ENCODE measurements at regions not wholly inside any gene's neighbourhood (a gene's known extent, or its start where the extent isn't known, plus 50 kb on each side); places are given as distances from the start of the nearest gene placed in this dataset.

DNA sequence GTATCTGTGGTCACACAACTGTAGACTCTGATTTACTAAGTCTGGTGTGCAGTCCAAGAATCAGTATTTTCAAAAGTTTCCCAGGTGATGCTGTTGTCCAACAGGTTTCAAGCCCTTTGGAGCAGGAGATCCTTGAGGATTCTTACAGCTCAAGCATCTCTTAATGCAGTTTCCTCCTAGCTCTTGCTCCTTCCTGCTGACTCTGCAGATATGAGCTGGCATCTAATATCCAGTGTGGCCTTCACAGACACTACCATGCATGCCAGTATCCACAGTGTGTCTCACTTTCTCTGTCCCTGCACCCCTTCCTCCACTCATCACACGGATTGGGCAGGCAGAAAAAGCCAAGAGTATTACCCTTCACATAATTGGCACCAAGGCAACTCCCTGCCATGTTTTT lies 182.2 kb upstream of the TNC start:
- DNase-seq (ENCODE audit: low spot score) (no peak), ATAC-seq (ENCODE audit: insufficient number of reproducible peaks, low FRiP score, low read depth) (no peak)
- no peaks in the 10 kb centered on the region for H3K36me3 ChIP-seq
- no peaks in the 10 kb centered on the region for H3K9me3 ChIP-seq
- TF ChIP-seq, protein P1, sequence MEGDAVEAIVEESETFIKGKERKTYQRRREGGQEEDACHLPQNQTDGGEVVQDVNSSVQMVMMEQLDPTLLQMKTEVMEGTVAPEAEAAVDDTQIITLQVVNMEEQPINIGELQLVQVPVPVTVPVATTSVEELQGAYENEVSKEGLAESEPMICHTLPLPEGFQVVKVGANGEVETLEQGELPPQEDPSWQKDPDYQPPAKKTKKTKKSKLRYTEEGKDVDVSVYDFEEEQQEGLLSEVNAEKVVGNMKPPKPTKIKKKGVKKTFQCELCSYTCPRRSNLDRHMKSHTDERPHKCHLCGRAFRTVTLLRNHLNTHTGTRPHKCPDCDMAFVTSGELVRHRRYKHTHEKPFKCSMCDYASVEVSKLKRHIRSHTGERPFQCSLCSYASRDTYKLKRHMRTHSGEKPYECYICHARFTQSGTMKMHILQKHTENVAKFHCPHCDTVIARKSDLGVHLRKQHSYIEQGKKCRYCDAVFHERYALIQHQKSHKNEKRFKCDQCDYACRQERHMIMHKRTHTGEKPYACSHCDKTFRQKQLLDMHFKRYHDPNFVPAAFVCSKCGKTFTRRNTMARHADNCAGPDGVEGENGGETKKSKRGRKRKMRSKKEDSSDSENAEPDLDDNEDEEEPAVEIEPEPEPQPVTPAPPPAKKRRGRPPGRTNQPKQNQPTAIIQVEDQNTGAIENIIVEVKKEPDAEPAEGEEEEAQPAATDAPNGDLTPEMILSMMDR (IDR thresholded peaks at IDR 0.05): no peak
- no peak overlapping the region for H3K4me3 ChIP-seq
- no peak overlapping the region for H3K27ac ChIP-seq
- no peaks in the 10 kb centered on the region for H3K27me3 ChIP-seq (replicated peaks; ENCODE audit: insufficient read depth)
- H3K4me1 ChIP-seq (ENCODE audit: control insufficient read depth in 1 of 2, low read depth in 2 of 2): no peaks in the 10 kb centered on the region

DNA sequence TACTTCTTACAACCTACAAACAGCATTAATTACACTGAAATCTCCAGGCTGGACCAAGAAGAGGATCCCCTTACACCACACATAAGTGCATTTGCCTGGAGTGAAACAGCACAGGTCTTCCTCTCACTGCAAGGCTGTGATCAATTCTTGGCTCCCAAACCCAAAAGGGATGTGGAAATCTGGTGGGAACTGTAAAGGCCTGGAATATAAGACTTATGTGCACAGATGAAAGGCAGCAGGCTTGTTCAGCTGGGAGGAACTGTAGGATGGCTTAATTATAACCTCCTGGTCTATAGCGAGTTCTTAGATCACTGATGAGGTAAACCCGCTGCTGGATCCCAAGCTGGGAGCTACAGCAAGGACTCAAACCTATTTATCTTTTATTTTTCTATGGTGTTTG lies 182.9 kb upstream of the TNC start:
- Histone ChIP-seq H3K4me3 (no peak overlapping the region), H3K4me1 (ENCODE audit: control insufficient read depth in 1 of 2, low read depth in 2 of 2) (no peaks in the 10 kb centered on the region)

DNA sequence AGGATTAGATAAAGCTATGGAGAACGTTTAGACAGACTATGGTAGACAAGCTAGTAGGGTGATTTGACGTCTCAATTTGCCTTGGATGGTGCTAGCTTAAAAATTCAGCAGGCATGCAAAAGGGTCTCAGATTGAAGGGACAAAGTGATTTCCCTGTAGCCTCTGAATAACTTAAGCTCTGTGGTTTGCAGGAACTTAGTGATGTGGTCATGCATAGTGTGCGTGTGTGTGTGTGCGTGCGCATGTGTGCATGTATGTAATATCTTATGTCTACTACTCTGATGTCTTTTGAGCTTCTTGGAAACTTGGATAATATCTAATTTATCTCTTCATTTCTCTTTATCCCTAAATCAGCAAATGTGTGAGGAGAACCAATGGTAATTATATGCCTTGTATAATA lies 183.6 kb upstream of the TNC start:
- Histone ChIP-seq H3K27me3 (replicated peaks; ENCODE audit: insufficient read depth) (no peaks in the 10 kb centered on the region), H3K36me3 (no peaks in the 10 kb centered on the region), H3K4me3 (no peak overlapping the region), H3K4me1 (ENCODE audit: control insufficient read depth in 1 of 2, low read depth in 2 of 2) (no peaks in the 10 kb centered on the region), H3K27ac (no peak overlapping the region), H3K9me3 (no peaks in the 10 kb centered on the region)
- TF ChIP-seq, protein P1 (IDR thresholded peaks at IDR 0.05): no peak
- ATAC-seq (ENCODE audit: insufficient number of reproducible peaks, low FRiP score, low read depth) (no peak), DNase-seq (ENCODE audit: low spot score) (no peak)

More for the DNA sequence above, 182.9 kb upstream of the TNC start:
- Histone ChIP-seq H3K36me3 (no peaks in the 10 kb centered on the region), H3K27me3 (replicated peaks; ENCODE audit: insufficient read depth) (no peaks in the 10 kb centered on the region), H3K9me3 (no peaks in the 10 kb centered on the region), H3K27ac (no peak overlapping the region)
- TF ChIP-seq, protein P1 (IDR thresholded peaks at IDR 0.05): no peak
- no peak for ATAC-seq (ENCODE audit: insufficient number of reproducible peaks, low FRiP score, low read depth)
- no peak for DNase-seq (ENCODE audit: low spot score)

DNA sequence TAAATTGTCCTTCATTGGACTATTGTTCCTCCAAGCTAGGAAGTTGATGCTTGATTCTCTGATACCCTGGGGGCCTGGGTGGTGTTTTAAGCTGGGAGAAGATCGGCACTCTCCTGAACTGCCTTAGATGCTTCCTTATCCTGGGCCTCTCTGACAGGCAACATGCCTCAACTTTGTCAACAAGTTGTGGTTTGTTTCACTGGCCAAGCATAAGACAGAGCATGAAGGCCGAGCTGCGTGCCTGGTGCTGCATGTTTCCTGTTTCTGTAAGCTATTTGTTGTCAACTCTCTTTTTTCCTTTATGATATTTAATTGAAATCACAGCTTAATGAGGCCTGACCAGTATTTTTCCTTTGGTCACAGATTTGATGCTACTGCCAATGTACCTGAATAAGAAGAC lies 187.6 kb upstream of the TNC start:
- ATAC-seq (ENCODE audit: insufficient number of reproducible peaks, low FRiP score, low read depth) (no peak), DNase-seq (ENCODE audit: low spot score) (no peak)
- TF ChIP-seq, protein P1 (IDR thresholded peaks at IDR 0.05): no peak
- Histone ChIP-seq H3K27me3 (replicated peaks; ENCODE audit: insufficient read depth) (no peaks in the 10 kb centered on the region), H3K9me3 (no peaks in the 10 kb centered on the region), H3K4me3 (no peak overlapping the region), H3K4me1 (ENCODE audit: control insufficient read depth in 1 of 2, low read depth in 2 of 2) (no peaks in the 10 kb centered on the region), H3K36me3 (no peaks in the 10 kb centered on the region), H3K27ac (no peak overlapping the region)

DNA sequence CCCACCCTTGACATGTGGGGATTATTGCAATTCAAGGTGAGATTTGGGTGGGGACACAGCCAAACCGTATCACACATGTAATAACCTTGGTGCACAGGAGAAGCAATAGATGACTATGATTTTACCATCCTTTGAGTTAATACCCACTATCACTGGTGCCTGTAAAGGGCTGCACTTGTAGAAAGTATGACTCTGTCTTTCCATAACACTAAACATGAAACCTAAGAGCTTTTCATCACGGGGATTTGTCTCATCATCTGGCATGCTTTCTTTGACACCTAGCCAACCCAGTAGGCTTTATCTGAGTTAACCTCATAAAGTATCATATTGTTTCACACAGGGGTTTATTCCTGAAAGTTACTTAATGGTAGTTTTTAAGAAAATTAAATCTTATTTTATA lies 188.9 kb upstream of the TNC start:
- H3K36me3 ChIP-seq: no peaks in the 10 kb centered on the region
- ATAC-seq (ENCODE audit: insufficient number of reproducible peaks, low FRiP score, low read depth) (no peak), DNase-seq (ENCODE audit: low spot score) (no peak)
- H3K4me1 ChIP-seq (ENCODE audit: control insufficient read depth in 1 of 2, low read depth in 2 of 2): peaks cover 0 to 9% of the 10 kb centered on the region in 2 donors
- TF ChIP-seq, protein P1 (IDR thresholded peaks at IDR 0.05): no peak
- no peaks in the 10 kb centered on the region for H3K9me3 ChIP-seq
- no peaks in the 10 kb centered on the region for H3K27me3 ChIP-seq (replicated peaks; ENCODE audit: insufficient read depth)
- H3K27ac ChIP-seq: no peak overlapping the region
- H3K4me3 ChIP-seq: no peak overlapping the region

All from thoracic aorta (tissue), 2 donors.